WTC11 (cell line): ENCODE measurements at regions not wholly inside any gene's neighbourhood (a gene's known extent, or its start where the extent isn't known, plus 50 kb on each side); places are given as distances from the start of the nearest gene placed in this dataset.
"Not testable (repeated sequence)": the region's sequence is repeated elsewhere in the genome, so short reads cannot be mapped to it uniquely, and the experiment has no call there.

ENCODE experiments used
- ATAC-seq: fragments of 200-7000 bp; cut with Tn5 transposase; 2 replicates; pipeline ENCODE4 v1.10.0; 2021; ENCODE audit warnings: mild to moderate bottlenecking, moderate library complexity
- CTCF ChIA-PET: fragments of 300-600 bp; sonication (Branson Sonifier 250); formaldehyde crosslinking; loops from one replicate; lab custom pipeline; 2021; ENCODE audit warnings: antibody characterized with exemption; lab: Charles Lee
- POLR2A ChIA-PET: fragments of 350-600 bp; sonication (Branson Sonifier 250); formaldehyde crosslinking; loops from one replicate; lab custom pipeline; 2021; ENCODE audit warnings: antibody characterized with exemption; lab: Charles Lee
- DNase-seq: peaks from one replicate; pipeline ENCODE4 v3.0.0; 2021; ENCODE audit warnings: low spot score
- H3K27ac Mint-ChIP-seq: 2 replicates; pipeline ENCODE4 v1.8.0; 2021; ENCODE audit warnings: mixed read lengths
- H3K27me3 Mint-ChIP-seq: 2 replicates; pipeline ENCODE4 v1.8.0; 2021; ENCODE audit warnings: low read depth, mild to moderate bottlenecking, moderate library complexity, mixed read lengths
- H3K36me3 Mint-ChIP-seq: 2 replicates; pipeline ENCODE4 v1.8.0; 2021; ENCODE audit warnings: mixed read lengths
- H3K4me1 Mint-ChIP-seq: 2 replicates; pipeline ENCODE4 v1.8.0; 2022; ENCODE audit warnings: mixed read lengths
- H3K4me3 Mint-ChIP-seq: 2 replicates; pipeline ENCODE4 v1.8.0; 2021; ENCODE audit warnings: mild to moderate bottlenecking, moderate library complexity, mixed read lengths
- H3K9me3 Mint-ChIP-seq: 2 replicates; pipeline ENCODE4 v1.8.0; 2021; ENCODE audit warnings: mixed read lengths
- CREB1 ChIP-seq: sonication (generic); formaldehyde crosslinking; IDR thresholded peaks from 2 replicates; pipeline ENCODE4 v1.8.0; 2023; ENCODE audit warnings: mild to moderate bottlenecking, missing genetic modification reagents
- CREM ChIP-seq: sonication (generic); formaldehyde crosslinking; IDR thresholded peaks from 2 replicates; pipeline ENCODE4 v1.8.1; 2022; ENCODE audit warnings: mild to moderate bottlenecking, missing genetic modification reagents, moderate library complexity
- FOXJ3 ChIP-seq: sonication (generic); formaldehyde crosslinking; IDR thresholded peaks from 2 replicates; pipeline ENCODE4 v1.9.0; 2021; ENCODE audit warnings: missing genetic modification reagents, mild to moderate bottlenecking, borderline replicate concordance
- HMGA2 ChIP-seq: fragments of 250-450 bp; sonication (Bioruptor Pico); IDR thresholded peaks from 2 replicates; pipeline ENCODE4 v1.4.0; 2021; ENCODE audit warnings: mild to moderate bottlenecking, moderate library complexity
- KAT7 ChIP-seq: sonication (generic); formaldehyde crosslinking; IDR thresholded peaks from 2 replicates; pipeline ENCODE4 v1.8.1; 2023; ENCODE audit warnings: missing genetic modification reagents, mild to moderate bottlenecking, borderline replicate concordance
- MXD4 ChIP-seq: fragments of 250-450 bp; sonication (Bioruptor Pico); IDR thresholded peaks from 2 replicates; pipeline ENCODE4 v1.8.0; 2021; ENCODE audit warnings: mild to moderate bottlenecking, moderate library complexity, borderline replicate concordance
- NFE2L1 ChIP-seq: sonication (generic); formaldehyde crosslinking; IDR thresholded peaks from 2 replicates; pipeline ENCODE4 v1.8.1; 2023; ENCODE audit warnings: missing genetic modification reagents
- NR3C1 ChIP-seq: sonication (generic); formaldehyde crosslinking; conservative IDR thresholded peaks from 2 replicates; pipeline ENCODE4 v1.8.1; 2023; ENCODE audit warnings: low read depth, mild to moderate bottlenecking, missing genetic modification reagents
- RELA ChIP-seq: sonication (generic); formaldehyde crosslinking; IDR thresholded peaks from 2 replicates; pipeline ENCODE4 v1.8.1; 2022; ENCODE audit warnings: missing genetic modification reagents, mild to moderate bottlenecking, borderline replicate concordance
- TEAD4 ChIP-seq: sonication (generic); formaldehyde crosslinking; IDR thresholded peaks from 2 replicates; pipeline ENCODE4 v1.8.0; 2022; ENCODE audit warnings: mild to moderate bottlenecking, missing genetic modification reagents
- ZNF317 ChIP-seq: sonication (generic); formaldehyde crosslinking; IDR thresholded peaks from 2 replicates; pipeline ENCODE4 v1.8.1; 2023; ENCODE audit warnings: low read depth, mild to moderate bottlenecking, moderate library complexity, missing genetic modification reagents, borderline replicate concordance
- TF ChIP-seq, protein P1 (sequence below): fragments of 250-450 bp; sonication (Bioruptor Pico); conservative IDR thresholded peaks from 2 replicates; pipeline ENCODE4 v1.9.0; 2021; ENCODE audit warnings: mild to moderate bottlenecking
- TF ChIP-seq, protein P2 (sequence below): fragments of 200-600 bp; IDR thresholded peaks from 2 replicates; pipeline ENCODE4 v1.8.0; 2022; ENCODE audit warnings: antibody characterized with exemption
- TF ChIP-seq, protein P3 (sequence below): sonication (generic); formaldehyde crosslinking; IDR thresholded peaks from 2 replicates; pipeline ENCODE4 v1.8.1; 2022; ENCODE audit warnings: low read depth, missing genetic modification reagents, borderline replicate concordance
- TF ChIP-seq, protein P4 (sequence below): sonication (generic); formaldehyde crosslinking; IDR thresholded peaks from 2 replicates; pipeline ENCODE4 v1.8.1; 2023; ENCODE audit warnings: mild to moderate bottlenecking, missing genetic modification reagents
- TF ChIP-seq, protein P5 (sequence below): sonication (generic); formaldehyde crosslinking; conservative IDR thresholded peaks from 2 replicates; pipeline ENCODE4 v1.8.1; 2022; ENCODE audit warnings: mild to moderate bottlenecking, missing genetic modification reagents
- TF ChIP-seq, protein P6 (sequence below): fragments of 250-450 bp; sonication (Bioruptor Pico); IDR thresholded peaks from 2 replicates; pipeline ENCODE4 v1.9.0; 2021; ENCODE audit warnings: mild to moderate bottlenecking
- TF ChIP-seq, protein P7 (sequence below): sonication (generic); formaldehyde crosslinking; IDR thresholded peaks from 2 replicates; pipeline ENCODE4 v1.8.0; 2022; ENCODE audit warnings: mild to moderate bottlenecking, missing genetic modification reagents

DNA sequence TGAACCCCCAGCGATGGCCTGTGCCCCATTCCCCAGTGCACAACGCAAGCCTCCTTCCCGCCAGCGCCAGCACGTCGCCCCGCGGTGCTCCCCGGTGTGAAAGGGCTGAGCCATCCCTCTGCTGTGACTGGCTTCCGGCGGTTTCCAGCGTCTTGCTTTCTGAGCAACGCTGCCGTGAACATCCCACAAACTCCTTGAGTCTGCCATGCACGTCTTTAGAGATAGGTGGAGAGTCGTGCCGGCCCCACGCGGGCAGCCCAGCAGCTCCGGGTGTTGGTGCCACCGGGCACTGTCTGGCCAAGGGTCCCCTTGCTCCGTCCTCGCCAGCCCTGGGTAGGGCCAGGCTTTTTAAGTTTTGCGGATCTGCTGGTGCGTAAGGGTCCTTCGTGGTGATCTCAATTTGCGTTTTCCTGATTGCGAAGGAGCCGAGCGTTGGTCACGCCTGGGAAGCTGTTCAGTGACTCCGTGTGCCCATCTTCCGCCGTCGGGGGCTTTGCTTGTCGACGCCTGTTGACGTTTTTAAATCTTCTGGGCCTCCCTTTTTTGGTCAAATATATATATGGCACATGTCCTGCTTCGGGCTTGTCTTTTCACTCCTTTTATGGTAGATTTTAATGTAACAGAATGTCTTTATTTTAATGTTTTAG lies 70.6 kb downstream of the FOXL3 start (continued):
- TF ChIP-seq, protein P1, sequence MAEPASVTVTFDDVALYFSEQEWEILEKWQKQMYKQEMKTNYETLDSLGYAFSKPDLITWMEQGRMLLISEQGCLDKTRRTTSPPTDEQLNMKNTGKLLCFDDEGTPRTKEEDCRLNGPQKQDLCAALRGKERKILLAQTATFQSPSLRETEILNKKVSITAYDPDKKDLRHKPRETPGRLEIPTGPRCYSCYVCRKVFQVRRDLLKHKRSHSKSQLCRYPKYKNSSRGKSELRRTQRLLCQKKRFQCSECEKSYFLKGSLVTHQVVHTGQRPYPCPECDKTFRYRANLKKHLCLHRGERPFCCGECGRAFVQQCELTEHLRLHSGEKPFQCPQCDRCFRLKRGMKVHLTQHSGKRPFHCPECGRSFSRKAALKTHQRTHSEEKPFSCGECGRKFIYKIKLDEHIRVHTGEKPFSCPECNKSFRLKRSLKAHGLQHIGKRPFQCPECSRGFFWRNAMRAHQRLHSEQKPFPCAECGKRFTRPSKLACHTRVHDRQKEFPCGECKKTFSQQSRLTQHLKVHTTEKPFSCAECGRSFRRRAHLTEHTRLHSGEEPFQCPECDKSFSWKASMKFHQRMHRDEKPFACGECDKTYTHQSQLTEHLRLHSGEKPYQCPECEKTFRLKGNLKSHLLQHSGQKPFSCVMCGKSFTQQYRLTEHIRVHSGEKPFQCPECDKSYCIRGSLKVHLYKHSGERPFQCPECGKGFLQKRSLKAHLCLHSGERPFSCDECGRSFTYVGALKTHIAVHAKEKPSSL (CRISPR knock-in tag) = no peak
- TF ChIP-seq MXD4 (CRISPR knock-in tag) (no peak), CREB1 (CRISPR knock-in tag) (no peak), TEAD4 (CRISPR knock-in tag) (no peak), ZNF317 (CRISPR knock-in tag) (no peak), NR3C1 (CRISPR knock-in tag) (no peak), HMGA2 (CRISPR knock-in tag) (no peak)
- TF ChIP-seq, protein P2, sequence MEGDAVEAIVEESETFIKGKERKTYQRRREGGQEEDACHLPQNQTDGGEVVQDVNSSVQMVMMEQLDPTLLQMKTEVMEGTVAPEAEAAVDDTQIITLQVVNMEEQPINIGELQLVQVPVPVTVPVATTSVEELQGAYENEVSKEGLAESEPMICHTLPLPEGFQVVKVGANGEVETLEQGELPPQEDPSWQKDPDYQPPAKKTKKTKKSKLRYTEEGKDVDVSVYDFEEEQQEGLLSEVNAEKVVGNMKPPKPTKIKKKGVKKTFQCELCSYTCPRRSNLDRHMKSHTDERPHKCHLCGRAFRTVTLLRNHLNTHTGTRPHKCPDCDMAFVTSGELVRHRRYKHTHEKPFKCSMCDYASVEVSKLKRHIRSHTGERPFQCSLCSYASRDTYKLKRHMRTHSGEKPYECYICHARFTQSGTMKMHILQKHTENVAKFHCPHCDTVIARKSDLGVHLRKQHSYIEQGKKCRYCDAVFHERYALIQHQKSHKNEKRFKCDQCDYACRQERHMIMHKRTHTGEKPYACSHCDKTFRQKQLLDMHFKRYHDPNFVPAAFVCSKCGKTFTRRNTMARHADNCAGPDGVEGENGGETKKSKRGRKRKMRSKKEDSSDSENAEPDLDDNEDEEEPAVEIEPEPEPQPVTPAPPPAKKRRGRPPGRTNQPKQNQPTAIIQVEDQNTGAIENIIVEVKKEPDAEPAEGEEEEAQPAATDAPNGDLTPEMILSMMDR = no peak
- TF ChIP-seq, protein P3, sequence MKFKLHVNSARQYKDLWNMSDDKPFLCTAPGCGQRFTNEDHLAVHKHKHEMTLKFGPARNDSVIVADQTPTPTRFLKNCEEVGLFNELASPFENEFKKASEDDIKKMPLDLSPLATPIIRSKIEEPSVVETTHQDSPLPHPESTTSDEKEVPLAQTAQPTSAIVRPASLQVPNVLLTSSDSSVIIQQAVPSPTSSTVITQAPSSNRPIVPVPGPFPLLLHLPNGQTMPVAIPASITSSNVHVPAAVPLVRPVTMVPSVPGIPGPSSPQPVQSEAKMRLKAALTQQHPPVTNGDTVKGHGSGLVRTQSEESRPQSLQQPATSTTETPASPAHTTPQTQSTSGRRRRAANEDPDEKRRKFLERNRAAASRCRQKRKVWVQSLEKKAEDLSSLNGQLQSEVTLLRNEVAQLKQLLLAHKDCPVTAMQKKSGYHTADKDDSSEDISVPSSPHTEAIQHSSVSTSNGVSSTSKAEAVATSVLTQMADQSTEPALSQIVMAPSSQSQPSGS (CRISPR knock-in tag) = no peak

DNA sequence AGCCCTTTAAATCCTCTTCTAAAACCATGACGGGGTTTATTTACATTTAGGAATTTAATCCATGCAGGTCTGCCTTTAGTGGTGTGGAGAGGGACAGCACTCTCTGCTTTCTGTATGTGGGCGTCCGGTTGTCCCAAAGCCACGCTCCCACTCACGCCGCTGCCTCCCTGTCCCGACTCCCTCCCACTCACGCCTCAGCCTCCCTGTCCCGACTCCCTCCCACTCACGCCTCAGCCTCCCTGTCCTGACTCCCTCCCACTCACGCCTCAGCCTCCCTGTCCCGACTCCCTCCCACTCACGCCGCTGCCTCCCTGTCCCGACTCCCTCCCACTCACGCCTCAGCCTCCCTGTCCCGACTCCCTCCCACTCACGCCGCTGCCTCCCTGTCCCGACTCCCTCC lies 71.2 kb downstream of the FOXL3 start:
- H3K27me3 Mint-ChIP-seq = peaks cover 21% of the 10 kb centered on the region
- H3K27ac Mint-ChIP-seq, POLR2A ChIA-PET, CTCF ChIA-PET, H3K36me3 Mint-ChIP-seq, DNase-seq, ATAC-seq, H3K4me3 Mint-ChIP-seq, H3K9me3 Mint-ChIP-seq: not testable (repeated sequence)
- H3K4me1 Mint-ChIP-seq = peaks cover 20% of the 10 kb centered on the region

DNA sequence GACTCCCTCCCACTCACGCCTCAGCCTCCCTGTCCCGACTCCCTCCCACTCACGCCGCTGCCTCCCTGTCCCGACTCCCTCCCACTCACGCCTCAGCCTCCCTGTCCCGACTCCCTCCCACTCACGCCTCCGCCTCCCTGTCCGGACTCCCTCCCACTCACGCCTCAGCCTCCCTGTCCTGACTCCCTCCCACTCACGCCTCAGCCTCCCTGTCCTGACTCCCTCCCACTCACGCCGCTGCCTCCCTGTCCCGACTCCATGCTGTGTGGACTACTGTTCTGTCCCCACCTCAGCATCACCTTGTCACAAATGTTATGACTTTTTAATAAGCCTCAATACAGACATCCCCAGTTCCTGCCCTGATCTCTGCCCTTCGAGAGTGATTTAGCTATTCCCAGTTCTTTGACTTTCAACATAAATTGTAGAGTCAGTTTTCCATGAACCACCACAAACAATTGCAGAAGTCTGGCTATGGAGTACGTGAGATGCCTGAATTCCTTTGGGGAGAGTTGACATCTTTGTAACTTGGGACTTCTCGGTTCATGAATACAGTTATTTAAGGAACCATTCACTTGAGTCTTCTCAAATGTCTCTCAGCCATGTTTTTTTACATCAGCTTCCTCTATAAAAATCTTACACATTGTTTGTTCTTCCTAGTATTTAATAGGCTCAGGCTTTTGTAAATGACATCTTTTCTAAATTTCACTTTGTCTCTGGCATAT lies 71.9 kb downstream of the FOXL3 start:
- no peaks in the 10 kb centered on the region for H3K36me3 Mint-ChIP-seq
- no peak for DNase-seq
- peaks cover 24% of the 10 kb centered on the region for H3K4me1 Mint-ChIP-seq
- peak overlapping the region; percentile 61; the same call in 1 of the 2 replicates for H3K27ac Mint-ChIP-seq
- H3K27me3 Mint-ChIP-seq = peaks cover 21% of the 10 kb centered on the region
- H3K4me3 Mint-ChIP-seq = peak overlapping the region; percentile 21; the same call in 1 of the 2 replicates
- no peaks in the 10 kb centered on the region for H3K9me3 Mint-ChIP-seq
- ChIA-PET CTCF (interaction anchor here (0.7 to 0.8 kb wide), 2 partner anchors 40 to 73 kb away, joined by 3 to 4 read pairs; no protein-coding TSS in a partner anchor), POLR2A (no interaction called here)
- no peak for ATAC-seq
- TF ChIP-seq, protein P4, sequence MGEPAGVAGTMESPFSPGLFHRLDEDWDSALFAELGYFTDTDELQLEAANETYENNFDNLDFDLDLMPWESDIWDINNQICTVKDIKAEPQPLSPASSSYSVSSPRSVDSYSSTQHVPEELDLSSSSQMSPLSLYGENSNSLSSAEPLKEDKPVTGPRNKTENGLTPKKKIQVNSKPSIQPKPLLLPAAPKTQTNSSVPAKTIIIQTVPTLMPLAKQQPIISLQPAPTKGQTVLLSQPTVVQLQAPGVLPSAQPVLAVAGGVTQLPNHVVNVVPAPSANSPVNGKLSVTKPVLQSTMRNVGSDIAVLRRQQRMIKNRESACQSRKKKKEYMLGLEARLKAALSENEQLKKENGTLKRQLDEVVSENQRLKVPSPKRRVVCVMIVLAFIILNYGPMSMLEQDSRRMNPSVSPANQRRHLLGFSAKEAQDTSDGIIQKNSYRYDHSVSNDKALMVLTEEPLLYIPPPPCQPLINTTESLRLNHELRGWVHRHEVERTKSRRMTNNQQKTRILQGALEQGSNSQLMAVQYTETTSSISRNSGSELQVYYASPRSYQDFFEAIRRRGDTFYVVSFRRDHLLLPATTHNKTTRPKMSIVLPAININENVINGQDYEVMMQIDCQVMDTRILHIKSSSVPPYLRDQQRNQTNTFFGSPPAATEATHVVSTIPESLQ (CRISPR knock-in tag) = no peak
- TF ChIP-seq, protein P5, sequence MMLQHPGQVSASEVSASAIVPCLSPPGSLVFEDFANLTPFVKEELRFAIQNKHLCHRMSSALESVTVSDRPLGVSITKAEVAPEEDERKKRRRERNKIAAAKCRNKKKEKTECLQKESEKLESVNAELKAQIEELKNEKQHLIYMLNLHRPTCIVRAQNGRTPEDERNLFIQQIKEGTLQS = no peak
- TF ChIP-seq, protein P6, sequence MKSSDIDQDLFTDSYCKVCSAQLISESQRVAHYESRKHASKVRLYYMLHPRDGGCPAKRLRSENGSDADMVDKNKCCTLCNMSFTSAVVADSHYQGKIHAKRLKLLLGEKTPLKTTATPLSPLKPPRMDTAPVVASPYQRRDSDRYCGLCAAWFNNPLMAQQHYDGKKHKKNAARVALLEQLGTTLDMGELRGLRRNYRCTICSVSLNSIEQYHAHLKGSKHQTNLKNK (CRISPR knock-in tag) = no peak
- TF ChIP-seq KAT7 (CRISPR knock-in tag) = no peak
- no peak for TF ChIP-seq NFE2L1 (CRISPR knock-in tag)
- TF ChIP-seq, protein P1 (CRISPR knock-in tag) = no peak
- TF ChIP-seq FOXJ3 (CRISPR knock-in tag) = no peak
- TF ChIP-seq CREM (CRISPR knock-in tag) = no peak
- TF ChIP-seq, protein P7, sequence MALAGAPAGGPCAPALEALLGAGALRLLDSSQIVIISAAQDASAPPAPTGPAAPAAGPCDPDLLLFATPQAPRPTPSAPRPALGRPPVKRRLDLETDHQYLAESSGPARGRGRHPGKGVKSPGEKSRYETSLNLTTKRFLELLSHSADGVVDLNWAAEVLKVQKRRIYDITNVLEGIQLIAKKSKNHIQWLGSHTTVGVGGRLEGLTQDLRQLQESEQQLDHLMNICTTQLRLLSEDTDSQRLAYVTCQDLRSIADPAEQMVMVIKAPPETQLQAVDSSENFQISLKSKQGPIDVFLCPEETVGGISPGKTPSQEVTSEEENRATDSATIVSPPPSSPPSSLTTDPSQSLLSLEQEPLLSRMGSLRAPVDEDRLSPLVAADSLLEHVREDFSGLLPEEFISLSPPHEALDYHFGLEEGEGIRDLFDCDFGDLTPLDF (CRISPR knock-in tag) = no peak
- TF ChIP-seq RELA (CRISPR knock-in tag) = no peak
